HCT116 (cell line): ENCODE measurements at regions not wholly inside any gene's neighbourhood (a gene's known extent, or its start where the extent isn't known, plus 50 kb on each side); places are given as distances from the start of the nearest gene placed in this dataset.

Experiments
- ATAC-seq: fragments of 200-7000 bp; cut with Tn5 transposase; 2 replicates; pipeline ENCODE4 v1.9.1; 2020; ENCODE audit warnings: mild to moderate bottlenecking, moderate library complexity
- BruUV-seq: library from RNA; stranded (reverse); fragments of 400-500 nt; replicated peaks from 2 replicates; lab custom pipeline; 2021; lab: Mats Ljungman, UMichigan
- CTCF ChIA-PET: fragments of 300-600 bp; sonication (Branson Sonifier 250); formaldehyde crosslinking; loops from one replicate; lab custom pipeline; 2021; ENCODE audit warnings: antibody characterized with exemption; lab: Charles Lee
- POLR2A ChIA-PET: fragments of 300-600, 350-600 bp; sonication (Branson Sonifier 250); formaldehyde crosslinking; loops from one replicate; lab custom pipeline; 2021; ENCODE audit warnings: antibody characterized with exemption; lab: Charles Lee
- RAD21 ChIA-PET, 2 experiments: fragments of 300-600 bp; sonication (Branson Sonifier 250); formaldehyde crosslinking; loops; one replicate each; lab custom pipeline; 2023; ENCODE audit warnings: low total read pairs in 2 of 2; ENCODE audit not compliant: uncharacterized antibody in 2 of 2, unreplicated experiment in 2 of 2, low non-redundant PET in 1 of 2; lab: Charles Lee
- DNase-seq: peaks from one replicate; pipeline ENCODE4 v3.0.0-alpha.2; 2010; ENCODE audit warnings: low read depth, low spot score
- H2AFZ ChIP-seq: fragments of 200-600 bp; shearing (Covaris generic), sonication (generic); 2 replicates; pipeline ENCODE4 v1.6.1; 2017; ENCODE audit warnings: low read depth, mixed run types, mixed read lengths, antibody characterized with exemption, low read length; ENCODE audit not compliant: poor library complexity, severe bottlenecking
- H3K27ac ChIP-seq: 2 replicates; pipeline ENCODE4 v1.5.1; 2012; ENCODE audit warnings: low read depth, low read length
- H3K27me3 ChIP-seq: fragments of 200-600 bp; sonication (generic); 2 replicates; pipeline ENCODE4 v1.6.1; 2016; ENCODE audit warnings: mixed run types, low read length, mixed read lengths; ENCODE audit not compliant: insufficient read depth
- H3K36me3 ChIP-seq, 2 experiments: fragments of 200-500 bp in 1 of 2; fragments of 200-600 bp in 1 of 2; sonication (Bioruptor generic) in 1 of 2; sonication (generic) in 1 of 2; 2 replicates each; pipeline versions ENCODE4 v1.5.1 to v1.6.1; 2014 to 2016; ENCODE audit warnings: low read length in 2 of 2, inconsistent platforms in 1 of 2, mixed read lengths in 1 of 2, mixed run types in 1 of 2; ENCODE audit not compliant: insufficient read depth in 2 of 2, control insufficient read depth in 1 of 2
- H3K4me1 ChIP-seq, 2 experiments: fragments of 200-600 bp in 1 of 2; sonication (generic) in 1 of 2; 2 replicates each; pipeline versions ENCODE4 v1.5.1 to v1.6.1; 2012 to 2017; ENCODE audit warnings: low read length in 2 of 2, inconsistent platforms in 1 of 2, mild to moderate bottlenecking in 1 of 2, mixed read lengths in 1 of 2, mixed run types in 1 of 2, moderate library complexity in 1 of 2; ENCODE audit not compliant: insufficient read depth in 2 of 2, control insufficient read depth in 1 of 2
- H3K4me2 ChIP-seq: fragments of 200-600 bp; sonication (generic); 2 replicates; pipeline ENCODE4 v1.6.1; 2017; ENCODE audit warnings: mixed run types, low read length, mixed read lengths
- H3K4me3 ChIP-seq, 2 experiments: fragments of 200-600 bp in 1 of 2; sonication (generic) in 1 of 2; replicated peaks in 1 of 2; 2 replicates each; pipeline ENCODE4 v1.5.1; 2011 to 2016; ENCODE audit warnings: low read length in 2 of 2, control low read depth in 1 of 2, low read depth in 1 of 2, mild to moderate bottlenecking in 1 of 2, mixed read lengths in 1 of 2, mixed run types in 1 of 2
- H3K79me2 ChIP-seq: fragments of 200-600 bp; sonication (generic); 2 replicates; pipeline ENCODE4 v1.6.1; 2017; ENCODE audit warnings: mild to moderate bottlenecking, mixed run types, low read length, moderate library complexity, mixed read lengths; ENCODE audit not compliant: insufficient read depth
- H3K9ac ChIP-seq: fragments of 200-600 bp; sonication (generic); 2 replicates; pipeline ENCODE4 v1.6.1; 2016; ENCODE audit warnings: low read length, mixed read lengths
- H3K9me2 ChIP-seq: fragments of 200-600 bp; sonication (generic), shearing (Covaris generic); 2 replicates; pipeline ENCODE4 v1.6.1; 2017; ENCODE audit warnings: mixed run types, mild to moderate bottlenecking, moderate library complexity; ENCODE audit not compliant: insufficient read depth
- H3K9me3 ChIP-seq, 2 experiments: fragments of 200-500 bp in 1 of 2; fragments of 200-600 bp in 1 of 2; sonication (Bioruptor generic) in 1 of 2; sonication (generic) in 1 of 2; 2 replicates each; pipeline ENCODE4 v1.6.1; 2014 to 2017; ENCODE audit warnings: low read length in 2 of 2, mixed read lengths in 2 of 2, inconsistent platforms in 1 of 2, low read depth in 1 of 2, mild to moderate bottlenecking in 1 of 2, mixed run types in 1 of 2, moderate library complexity in 1 of 2; ENCODE audit not compliant: control insufficient read depth in 1 of 2, insufficient read depth in 1 of 2
- H4K20me1 ChIP-seq: fragments of 200-600 bp; sonication (generic), shearing (Covaris generic); 2 replicates; pipeline ENCODE4 v1.6.1; 2017; ENCODE audit warnings: mixed run types, mild to moderate bottlenecking, moderate library complexity; ENCODE audit not compliant: insufficient read depth
- EGR1 ChIP-seq: IDR thresholded peaks from 2 replicates; pipeline ENCODE4 v1.6.1; 2012; ENCODE audit warnings: low read depth
- ELF1 ChIP-seq: IDR thresholded peaks from 2 replicates; pipeline ENCODE4 v1.6.1; 2012; ENCODE audit warnings: low read depth, borderline replicate concordance
- EZH2 ChIP-seq: fragments of 200-600 bp; sonication (generic); IDR thresholded peaks from 2 replicates; pipeline ENCODE4 v1.6.1; 2017; ENCODE audit warnings: antibody characterized with exemption, mixed run types
- EZH2phosphoT487 ChIP-seq: fragments of 200-600 bp; IDR thresholded peaks from 2 replicates; pipeline ENCODE4 v1.6.1; 2018; ENCODE audit warnings: antibody characterized with exemption, borderline replicate concordance
- FOSL1 ChIP-seq: IDR thresholded peaks from 2 replicates; pipeline ENCODE4 v1.6.1; 2012; ENCODE audit warnings: low read depth
- SRF ChIP-seq: IDR thresholded peaks from 2 replicates; pipeline ENCODE4 v1.6.1; 2012; ENCODE audit warnings: low read depth
- ZNF274 ChIP-seq: fragments of 200-500 bp; sonication (Bioruptor generic); IDR thresholded peaks from 2 replicates; pipeline ENCODE4 v1.6.1; 2014; ENCODE audit warnings: mild to moderate bottlenecking, low read depth, low read length, inconsistent platforms
- intact Hi-C: fragments of 100-400 bp; cut with micrococcal nuclease; formaldehyde crosslinking; loops from 2 replicates; pipeline ENCODE4 v1.10.0; 2022

- Histone ChIP-seq H3K4me1 (no peaks in the 10 kb centered on the region), H3K27ac (no peak overlapping the region), H4K20me1 (no peaks in the 10 kb centered on the region), H3K9me3 (peaks cover 15 to 19% of the 10 kb centered on the region in 2 experiments; a peak in 2 of 4 replicates), H3K79me2 (no peaks in the 10 kb centered on the region), H3K9ac (no peak overlapping the region), H3K4me2 (no peak overlapping the region), H3K9me2 (no peaks in the 10 kb centered on the region), H3K27me3 (no peaks in the 10 kb centered on the region), H3K36me3 (no peaks in the 10 kb centered on the region), H3K4me3 (no peak overlapping the region), H2AFZ (no peak overlapping the region)
- TF ChIP-seq EZH2 = no peak
- no peak for TF ChIP-seq EZH2phosphoT487
- TF ChIP-seq SRF = no peak
- no peak for TF ChIP-seq ELF1
- DNase-seq = no peak
- intact Hi-C loops = no loop called here
- ATAC-seq = no peak
- RAD21 ChIA-PET = no interaction called here
- CTCF ChIA-PET = no interaction called here
- POLR2A ChIA-PET = no interaction called here
- BruUV-seq = no TSS peak
These were observed 328.2 kb upstream of the NOVA1 start for GRCh38 chr14:26925876-26926584.

GRCh38 chr14:26926585-26926984, 328.8 kb upstream of the NOVA1 start:
- Histone ChIP-seq H3K9ac (no peak overlapping the region), H3K4me3 (no peak overlapping the region), H3K79me2 (no peaks in the 10 kb centered on the region), H3K4me2 (no peak overlapping the region), H3K9me3 (peaks cover 15 to 20% of the 10 kb centered on the region in 2 experiments; a peak in 2 of 4 replicates), H4K20me1 (no peaks in the 10 kb centered on the region), H3K36me3 (no peaks in the 10 kb centered on the region), H3K27ac (no peak overlapping the region), H3K9me2 (no peaks in the 10 kb centered on the region), H3K4me1 (no peaks in the 10 kb centered on the region), H3K27me3 (no peaks in the 10 kb centered on the region), H2AFZ (no peak overlapping the region)
- POLR2A ChIA-PET = no interaction called here
- DNase-seq (no peak), ATAC-seq (no peak)
- BruUV-seq = no TSS peak
- RAD21 ChIA-PET = no interaction called here
- intact Hi-C loops = no loop called here
- CTCF ChIA-PET = no interaction called here
- TF ChIP-seq EGR1 = no peak
- no peak for TF ChIP-seq FOSL1
- no peak for TF ChIP-seq ZNF274
